H9 (cell line): ENCODE measurements at regions not wholly inside any gene's neighbourhood (a gene's known extent, or its start where the extent isn't known, plus 50 kb on each side); places are given as distances from the start of the nearest gene placed in this dataset.

Experiments used
- DNase-seq: peaks from one replicate; pipeline ENCODE4 v3.0.0-alpha.2; 2017
- H2AFZ ChIP-seq: one replicate; pipeline ENCODE4 v1.6.1; 2013; ENCODE audit warnings: mild to moderate bottlenecking, low read length, control low read depth, moderate library complexity
- H2AK5ac ChIP-seq: 2 replicates; pipeline ENCODE4 v1.6.1; 2013; ENCODE audit warnings: low read length, control low read depth, mixed read lengths; ENCODE audit not compliant: insufficient read length
- H2BK120ac ChIP-seq: one replicate; pipeline ENCODE4 v1.6.1; 2013; ENCODE audit warnings: low read depth, mild to moderate bottlenecking, low read length, control low read depth, inconsistent platforms; ENCODE audit not compliant: poor library complexity, severe bottlenecking
- H2BK12ac ChIP-seq: 2 replicates; pipeline ENCODE4 v1.6.1; 2013; ENCODE audit warnings: low read length, control low read depth, mixed read lengths, low read depth; ENCODE audit not compliant: insufficient read length
- H2BK15ac ChIP-seq: 2 replicates; pipeline ENCODE4 v1.6.1; 2013; ENCODE audit warnings: low read depth, low read length, control low read depth
- H2BK20ac ChIP-seq: one replicate; pipeline ENCODE4 v1.6.1; 2013; ENCODE audit warnings: low read depth, mild to moderate bottlenecking, low read length, control low read depth, inconsistent platforms; ENCODE audit not compliant: poor library complexity, severe bottlenecking
- H2BK5ac ChIP-seq: 2 replicates; pipeline ENCODE4 v1.6.1; 2013; ENCODE audit warnings: low read length, control low read depth, mixed read lengths; ENCODE audit not compliant: insufficient read length
- H3K14ac ChIP-seq: 2 replicates; pipeline ENCODE4 v1.6.1; 2013; ENCODE audit warnings: low read length, control low read depth; ENCODE audit not compliant: insufficient read depth
- H3K18ac ChIP-seq: 2 replicates; pipeline ENCODE4 v1.6.1; 2013; ENCODE audit warnings: low read depth, mild to moderate bottlenecking, mixed read lengths, low read length, control low read depth; ENCODE audit not compliant: insufficient read length
- H3K23ac ChIP-seq: 2 replicates; pipeline ENCODE4 v1.6.1; 2013; ENCODE audit warnings: low read length, control low read depth, mixed read lengths, low read depth; ENCODE audit not compliant: insufficient read length
- H3K23me2 ChIP-seq: 2 replicates; pipeline ENCODE4 v1.6.1; 2013; ENCODE audit warnings: low read depth, mild to moderate bottlenecking, mixed read lengths, low read length, control low read depth; ENCODE audit not compliant: insufficient read length, poor library complexity, severe bottlenecking
- H3K27ac ChIP-seq: 2 replicates; pipeline ENCODE4 v1.5.1; 2013; ENCODE audit warnings: low read length, control low read depth, mixed read lengths, low read depth; ENCODE audit not compliant: insufficient read length
- H3K27me3 ChIP-seq: 2 replicates; pipeline ENCODE4 v1.6.1; 2013; ENCODE audit warnings: low read length, control low read depth, inconsistent platforms; ENCODE audit not compliant: insufficient read depth
- H3K4ac ChIP-seq: 2 replicates; pipeline ENCODE4 v1.6.1; 2013; ENCODE audit warnings: low read depth, mild to moderate bottlenecking, control low read depth, inconsistent platforms, low read length, moderate library complexity
- H3K4me1 ChIP-seq: 2 replicates; pipeline ENCODE4 v1.6.1; 2013; ENCODE audit warnings: low read length, control low read depth, inconsistent platforms; ENCODE audit not compliant: insufficient read depth
- H3K4me2 ChIP-seq: 2 replicates; pipeline ENCODE4 v1.6.1; 2013; ENCODE audit warnings: low read length, control low read depth, mixed read lengths; ENCODE audit not compliant: insufficient read length, insufficient read depth
- H3K56ac ChIP-seq: 2 replicates; pipeline ENCODE4 v1.6.1; 2013; ENCODE audit warnings: low read depth, mild to moderate bottlenecking, mixed read lengths, low read length, control low read depth; ENCODE audit not compliant: insufficient read length
- H3K79me1 ChIP-seq: 2 replicates; pipeline ENCODE4 v1.6.1; 2013; ENCODE audit warnings: low read depth, mild to moderate bottlenecking, moderate library complexity, low read length, control low read depth, inconsistent platforms; ENCODE audit not compliant: insufficient read depth, poor library complexity, severe bottlenecking
- H3K79me2 ChIP-seq: 2 replicates; pipeline ENCODE4 v1.6.1; 2013; ENCODE audit warnings: low read length, control low read depth, inconsistent platforms; ENCODE audit not compliant: insufficient read depth
- H3K9ac ChIP-seq: 2 replicates; pipeline ENCODE4 v1.6.1; 2013; ENCODE audit warnings: low read length, control low read depth, mixed read lengths; ENCODE audit not compliant: insufficient read length; ENCODE audit errors: extremely low read depth
- H3K9me3 ChIP-seq: one replicate; pipeline ENCODE4 v1.6.1; 2013; ENCODE audit warnings: low read depth, low read length, inconsistent platforms; ENCODE audit not compliant: control insufficient read depth
- H3T11ph ChIP-seq: one replicate; pipeline ENCODE4 v1.6.1; 2013; ENCODE audit warnings: mild to moderate bottlenecking, low read length, control low read depth, inconsistent platforms
- H4K20me1 ChIP-seq: one replicate; pipeline ENCODE4 v1.6.1; 2013; ENCODE audit not compliant: control insufficient read depth, insufficient read length, insufficient read depth
- H4K5ac ChIP-seq: 2 replicates; pipeline ENCODE4 v1.6.1; 2013; ENCODE audit warnings: low read depth, mild to moderate bottlenecking, mixed read lengths, low read length, control low read depth; ENCODE audit not compliant: insufficient read length
- H4K8ac ChIP-seq: replicated peaks from 2 replicates; pipeline ENCODE4 v1.6.1; 2013; ENCODE audit warnings: low read length, control low read depth, mixed read lengths, low read depth; ENCODE audit not compliant: insufficient read length
- H4K91ac ChIP-seq: 2 replicates; pipeline ENCODE4 v1.6.1; 2013; ENCODE audit warnings: low read depth, mild to moderate bottlenecking, moderate library complexity, mixed read lengths, low read length, control low read depth; ENCODE audit not compliant: insufficient read length
- H3K27ac Mint-ChIP-seq, 3 experiments: 2 replicates in 2 of 3; 3 replicates in 1 of 3; pipeline ENCODE4 v1.8.0; 2020 to 2021; ENCODE audit warnings: mixed read lengths in 3 of 3, mild to moderate bottlenecking in 1 of 3, moderate library complexity in 1 of 3
- H3K27me3 Mint-ChIP-seq: 2 replicates; pipeline ENCODE4 v1.8.0; 2021; ENCODE audit warnings: low read depth, mild to moderate bottlenecking, moderate library complexity, mixed read lengths
- H3K36me3 Mint-ChIP-seq, 3 experiments: 2 replicates in 2 of 3; 3 replicates in 1 of 3; pipeline ENCODE4 v1.8.0; 2020 to 2021; ENCODE audit warnings: low read depth in 3 of 3, mixed read lengths in 3 of 3; ENCODE audit not compliant: insufficient read depth in 1 of 3
- H3K4me1 Mint-ChIP-seq, 2 experiments: 2 replicates each; pipeline ENCODE4 v1.8.0; 2020; ENCODE audit warnings: mixed read lengths in 2 of 2
- H3K4me3 Mint-ChIP-seq, 2 experiments: 2 replicates in 1 of 2; 3 replicates in 1 of 2; pipeline ENCODE4 v1.8.0; 2020 to 2021; ENCODE audit warnings: mild to moderate bottlenecking in 2 of 2, mixed read lengths in 2 of 2, moderate library complexity in 1 of 2
- H3K9me3 Mint-ChIP-seq, 2 experiments: 2 replicates in 1 of 2; 3 replicates in 1 of 2; pipeline ENCODE4 v1.8.0; 2020; ENCODE audit warnings: mild to moderate bottlenecking in 2 of 2, mixed read lengths in 2 of 2, moderate library complexity in 1 of 2
- WGBS: extraction: QIAGEN DNeasy Blood & Tissue Kit; methylation state at CpG from one replicate; pipeline ENCODE4 v1.1.7; 2013; ENCODE audit warnings: missing lambda C conversion rate, low lambda C conversion rate, mixed read lengths; ENCODE audit not compliant: insufficient read length; ENCODE audit errors: extremely low coverage; 5-methylcytosine and 5-hydroxymethylcytosine counted together
- TF ChIP-seq, protein P1 (sequence below): fragments of 200-600 bp; sonication (generic); conservative IDR thresholded peaks from 3 replicates; pipeline ENCODE4 v1.8.0; 2021; ENCODE audit warnings: antibody characterized with exemption, mild to moderate bottlenecking

DNA sequence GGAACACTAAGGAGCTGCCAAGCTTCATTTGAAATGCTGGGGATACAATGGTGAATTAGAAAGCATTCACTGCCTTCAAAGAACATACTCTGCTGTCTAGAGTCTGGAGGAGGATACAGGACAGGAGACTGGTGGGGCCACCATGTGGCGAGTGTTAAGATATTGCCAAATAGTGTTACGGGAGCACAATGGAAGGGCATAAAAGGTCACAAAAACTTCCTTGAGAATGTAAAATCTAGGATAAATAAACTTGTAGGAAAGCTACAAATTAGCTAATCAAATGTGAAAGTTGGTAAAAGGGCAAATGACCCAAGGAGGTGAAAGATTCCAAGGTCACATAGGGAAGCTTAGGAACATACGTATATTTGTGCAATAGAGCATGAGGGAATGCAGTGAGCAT lies 271.7 kb downstream of the RFPL4B start:
- Histone ChIP-seq H2BK15ac (no peak overlapping the region), H2BK5ac (no peak overlapping the region), H3K9me3 (no peaks in the 10 kb centered on the region), H3T11ph (no peak overlapping the region), H3K79me1 (no peaks in the 10 kb centered on the region), H3K4me1 (no peaks in the 10 kb centered on the region), H4K91ac (no peak overlapping the region), H4K20me1 (no peaks in the 10 kb centered on the region), H3K14ac (no peak overlapping the region), H3K23ac (no peak overlapping the region), H2AK5ac (no peak overlapping the region), H3K27ac (no peak overlapping the region), H2AFZ (no peak overlapping the region), H3K9ac (no peak overlapping the region), H3K27me3 (no peaks in the 10 kb centered on the region), H2BK12ac (no peak overlapping the region), H3K23me2 (no peaks in the 10 kb centered on the region), H4K8ac (no peak overlapping the region), H3K4ac (no peak overlapping the region), H3K18ac (no peak overlapping the region), H2BK20ac (no peak overlapping the region), H3K79me2 (no peaks in the 10 kb centered on the region), H3K4me2 (no peak overlapping the region), H3K56ac (no peak overlapping the region), H4K5ac (no peak overlapping the region), H2BK120ac (no peak overlapping the region)
- H3K4me1 Mint-ChIP-seq, result peaks cover 10 to 18% of the 10 kb centered on the region in 2 experiments
- H3K9me3 Mint-ChIP-seq, result no peaks in the 10 kb centered on the region
- TF ChIP-seq, protein P1, sequence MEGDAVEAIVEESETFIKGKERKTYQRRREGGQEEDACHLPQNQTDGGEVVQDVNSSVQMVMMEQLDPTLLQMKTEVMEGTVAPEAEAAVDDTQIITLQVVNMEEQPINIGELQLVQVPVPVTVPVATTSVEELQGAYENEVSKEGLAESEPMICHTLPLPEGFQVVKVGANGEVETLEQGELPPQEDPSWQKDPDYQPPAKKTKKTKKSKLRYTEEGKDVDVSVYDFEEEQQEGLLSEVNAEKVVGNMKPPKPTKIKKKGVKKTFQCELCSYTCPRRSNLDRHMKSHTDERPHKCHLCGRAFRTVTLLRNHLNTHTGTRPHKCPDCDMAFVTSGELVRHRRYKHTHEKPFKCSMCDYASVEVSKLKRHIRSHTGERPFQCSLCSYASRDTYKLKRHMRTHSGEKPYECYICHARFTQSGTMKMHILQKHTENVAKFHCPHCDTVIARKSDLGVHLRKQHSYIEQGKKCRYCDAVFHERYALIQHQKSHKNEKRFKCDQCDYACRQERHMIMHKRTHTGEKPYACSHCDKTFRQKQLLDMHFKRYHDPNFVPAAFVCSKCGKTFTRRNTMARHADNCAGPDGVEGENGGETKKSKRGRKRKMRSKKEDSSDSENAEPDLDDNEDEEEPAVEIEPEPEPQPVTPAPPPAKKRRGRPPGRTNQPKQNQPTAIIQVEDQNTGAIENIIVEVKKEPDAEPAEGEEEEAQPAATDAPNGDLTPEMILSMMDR, result peak; percentile 63
- peak; percentile 36 for DNase-seq
- WGBS, result no CpG with 5 or more reads among the region's 3 CpGs
- no peaks in the 10 kb centered on the region for H3K36me3 Mint-ChIP-seq
- no peaks in the 10 kb centered on the region for H3K27me3 Mint-ChIP-seq
- peak overlapping the region in 1 of 3 experiments; percentile 36; a peak in 1 of 7 replicates for H3K27ac Mint-ChIP-seq
- no peak overlapping the region for H3K4me3 Mint-ChIP-seq
